OCI-LY1 (cell line): ENCODE measurements at regions not wholly inside any gene's neighbourhood (a gene's known extent, or its start where the extent isn't known, plus 50 kb on each side); places are given as distances from the start of the nearest gene placed in this dataset.
"Not testable (repeated sequence)": the region's sequence is repeated elsewhere in the genome, so short reads cannot be mapped to it uniquely, and the experiment has no call there.

Experiments
- H2AFZ ChIP-seq: fragments of 200-600 bp; sonication (generic), shearing (Covaris generic); 2 replicates; pipeline ENCODE4 v1.6.0; 2014; ENCODE audit warnings: antibody characterized with exemption, mild to moderate bottlenecking, low read length
- H3F3A ChIP-seq: fragments of 200-600 bp; sonication (generic), shearing (Covaris generic); 2 replicates; pipeline ENCODE4 v1.6.0; 2014; ENCODE audit warnings: mild to moderate bottlenecking, antibody characterized with exemption, low read length, moderate library complexity; ENCODE audit not compliant: insufficient read depth
- H3K27ac ChIP-seq: fragments of 200-600 bp; sonication (generic); 2 replicates; pipeline ENCODE4 v1.5.1; 2014; ENCODE audit warnings: low read length, mixed run types, mild to moderate bottlenecking, low read depth; ENCODE audit not compliant: poor library complexity, severe bottlenecking
- H3K27me3 ChIP-seq: fragments of 200-600 bp; sonication (generic); 2 replicates; pipeline ENCODE4 v1.6.0; 2014; ENCODE audit warnings: antibody characterized with exemption, mild to moderate bottlenecking, low read length, moderate library complexity; ENCODE audit not compliant: insufficient read depth
- H3K36me3 ChIP-seq: fragments of 200-600 bp; sonication (generic); 2 replicates; pipeline ENCODE4 v1.6.1; 2014; ENCODE audit warnings: mild to moderate bottlenecking, antibody characterized with exemption, low read length, moderate library complexity, mixed read lengths; ENCODE audit not compliant: insufficient read depth
- H3K4me1 ChIP-seq: fragments of 200-600 bp; sonication (generic); 2 replicates; pipeline ENCODE4 v1.5.1; 2014; ENCODE audit warnings: mild to moderate bottlenecking, low read length, moderate library complexity; ENCODE audit not compliant: insufficient read depth, severe bottlenecking
- H3K4me2 ChIP-seq: fragments of 200-600 bp; sonication (generic), shearing (Covaris generic); 2 replicates; pipeline ENCODE4 v1.6.1; 2014; ENCODE audit warnings: low read length
- H3K4me3 ChIP-seq: fragments of 200-600 bp; sonication (generic); 2 replicates; pipeline ENCODE4 v1.5.1; 2014; ENCODE audit warnings: low read length, low read depth, mild to moderate bottlenecking, mixed read lengths; ENCODE audit not compliant: poor library complexity, severe bottlenecking
- H3K79me2 ChIP-seq: fragments of 200-600 bp; shearing (Covaris generic); 2 replicates; pipeline ENCODE4 v1.6.1; 2016; ENCODE audit warnings: mixed run types, low read length, mixed read lengths; ENCODE audit not compliant: insufficient read depth
- H3K9ac ChIP-seq: fragments of 200-600 bp; sonication (generic), shearing (Covaris generic); 2 replicates; pipeline ENCODE4 v1.6.1; 2014; ENCODE audit warnings: mild to moderate bottlenecking, low read length, mixed read lengths
- H3K9me2 ChIP-seq: fragments of 200-600 bp; sonication (generic), shearing (Covaris generic); 2 replicates; pipeline ENCODE4 v1.6.1; 2014; ENCODE audit warnings: low read depth, mild to moderate bottlenecking, low read length, mixed read lengths
- H3K9me3 ChIP-seq: fragments of 200-600 bp; shearing (Covaris generic); 2 replicates; pipeline ENCODE4 v1.6.1; 2014; ENCODE audit warnings: low read length, mixed read lengths
- H4K20me1 ChIP-seq: fragments of 200-600 bp; sonication (generic), shearing (Covaris generic); 2 replicates; pipeline ENCODE4 v1.6.0; 2016; ENCODE audit warnings: mild to moderate bottlenecking, low read length; ENCODE audit not compliant: insufficient read depth
- EZH2 ChIP-seq: fragments of 200-600 bp; sonication (generic), shearing (Covaris generic); IDR thresholded peaks from 2 replicates; pipeline ENCODE4 v1.8.0; 2017; ENCODE audit warnings: borderline replicate concordance, mixed run types, mild to moderate bottlenecking, antibody characterized with exemption, low read length, moderate library complexity, mixed read lengths
- TF ChIP-seq, protein P1 (sequence below): fragments of 200-600 bp; sonication (generic), shearing (Covaris generic); IDR thresholded peaks from 2 replicates; pipeline ENCODE4 v1.5.1; 2017; ENCODE audit warnings: mild to moderate bottlenecking, antibody characterized with exemption, low read length, moderate library complexity, mixed read lengths

DNA sequence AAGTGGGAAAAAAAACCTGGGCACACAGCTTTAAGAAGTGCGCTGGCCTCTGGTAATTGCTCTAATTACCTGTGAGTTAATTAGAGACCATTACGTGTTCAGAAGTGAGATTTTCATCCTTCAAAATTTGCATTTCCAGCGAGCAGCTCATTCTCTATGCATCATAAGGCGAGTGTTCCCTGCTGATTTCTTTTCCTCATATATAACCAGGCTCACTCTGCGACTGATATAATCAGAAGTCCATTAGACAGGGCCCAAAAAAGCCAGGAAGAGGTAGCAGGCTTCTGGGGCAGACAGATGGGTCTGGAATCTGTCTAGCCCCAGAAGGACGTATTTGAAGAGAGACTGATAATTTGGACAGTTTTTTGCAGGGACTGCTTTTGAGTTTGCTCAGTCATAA, 158.7 kb downstream of the MTHFS start:
- no peak for TF ChIP-seq EZH2
- TF ChIP-seq, protein P1, sequence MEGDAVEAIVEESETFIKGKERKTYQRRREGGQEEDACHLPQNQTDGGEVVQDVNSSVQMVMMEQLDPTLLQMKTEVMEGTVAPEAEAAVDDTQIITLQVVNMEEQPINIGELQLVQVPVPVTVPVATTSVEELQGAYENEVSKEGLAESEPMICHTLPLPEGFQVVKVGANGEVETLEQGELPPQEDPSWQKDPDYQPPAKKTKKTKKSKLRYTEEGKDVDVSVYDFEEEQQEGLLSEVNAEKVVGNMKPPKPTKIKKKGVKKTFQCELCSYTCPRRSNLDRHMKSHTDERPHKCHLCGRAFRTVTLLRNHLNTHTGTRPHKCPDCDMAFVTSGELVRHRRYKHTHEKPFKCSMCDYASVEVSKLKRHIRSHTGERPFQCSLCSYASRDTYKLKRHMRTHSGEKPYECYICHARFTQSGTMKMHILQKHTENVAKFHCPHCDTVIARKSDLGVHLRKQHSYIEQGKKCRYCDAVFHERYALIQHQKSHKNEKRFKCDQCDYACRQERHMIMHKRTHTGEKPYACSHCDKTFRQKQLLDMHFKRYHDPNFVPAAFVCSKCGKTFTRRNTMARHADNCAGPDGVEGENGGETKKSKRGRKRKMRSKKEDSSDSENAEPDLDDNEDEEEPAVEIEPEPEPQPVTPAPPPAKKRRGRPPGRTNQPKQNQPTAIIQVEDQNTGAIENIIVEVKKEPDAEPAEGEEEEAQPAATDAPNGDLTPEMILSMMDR, result no peak
- no peaks in the 10 kb centered on the region for H3K79me2 ChIP-seq
- H2AFZ ChIP-seq, result no peak overlapping the region

DNA sequence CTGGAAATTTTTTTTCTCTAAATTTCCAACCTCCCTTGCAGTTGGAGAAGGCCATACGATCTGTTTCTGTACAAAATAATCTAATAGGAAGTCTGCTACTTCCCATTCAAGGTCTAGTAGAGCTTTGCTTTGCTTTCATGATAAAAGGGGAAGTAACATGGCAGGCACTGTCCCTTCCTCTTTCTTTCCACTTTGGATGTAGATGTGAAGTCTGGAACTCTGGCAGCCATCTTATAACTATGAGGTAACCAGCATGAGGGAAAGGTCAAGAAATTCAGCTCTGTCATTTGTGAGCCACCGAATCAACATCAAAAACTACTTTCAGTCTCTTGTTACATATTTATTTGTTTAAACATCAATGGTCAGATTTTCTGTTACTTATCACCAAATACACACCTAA, 156.3 kb downstream of the MTHFS start:
- Histone ChIP-seq H4K20me1 (no peaks in the 10 kb centered on the region), H3K4me3 (no peak overlapping the region), H3K36me3 (no peaks in the 10 kb centered on the region), H3K9ac (no peak overlapping the region), H3K4me1 (no peaks in the 10 kb centered on the region), H3K27ac (no peak overlapping the region), H2AFZ (no peak overlapping the region), H3K4me2 (no peak overlapping the region), H3K27me3 (peaks cover 4% of the 10 kb centered on the region; the same call in 1 of the 2 replicates), H3K9me2 (no peaks in the 10 kb centered on the region), H3K79me2 (no peaks in the 10 kb centered on the region), H3F3A (no peaks in the 10 kb centered on the region), H3K9me3 (no peaks in the 10 kb centered on the region)
- no peak for TF ChIP-seq EZH2
- TF ChIP-seq, protein P1, result no peak

More for the DNA sequence above, 158.7 kb downstream of the MTHFS start:
- Histone ChIP-seq H3K9ac (no peak overlapping the region), H4K20me1 (no peaks in the 10 kb centered on the region), H3K27me3 (peaks cover 4% of the 10 kb centered on the region; the same call in 1 of the 2 replicates), H3K4me3 (no peak overlapping the region), H3K4me2 (no peak overlapping the region), H3K27ac (no peak overlapping the region), H3K9me2 (no peaks in the 10 kb centered on the region), H3K36me3 (no peaks in the 10 kb centered on the region), H3F3A (no peaks in the 10 kb centered on the region), H3K9me3 (no peaks in the 10 kb centered on the region), H3K4me1 (no peaks in the 10 kb centered on the region)

DNA sequence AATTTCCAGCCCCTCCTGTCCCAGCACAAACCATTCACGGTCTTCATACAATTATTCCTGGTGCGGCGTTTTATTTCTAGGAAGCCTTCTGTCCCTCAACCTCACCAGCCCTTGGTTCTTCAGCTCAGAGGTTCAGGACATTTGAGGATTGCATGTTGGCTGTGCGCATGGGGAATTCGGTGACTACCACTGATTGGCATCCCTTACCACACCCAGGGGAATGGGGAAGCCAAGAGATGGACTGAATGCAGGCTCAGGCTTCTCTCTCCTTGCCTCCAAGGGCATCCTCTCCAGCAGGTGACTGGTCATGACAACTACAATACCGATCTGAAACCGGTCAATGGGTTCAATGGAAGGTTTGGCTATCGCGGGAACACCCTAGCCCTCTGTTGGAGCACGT, 153.8 kb downstream of the MTHFS start:
- Histone ChIP-seq H3K4me2 (no peak overlapping the region), H3K27ac (no peak overlapping the region), H3K4me1 (no peaks in the 10 kb centered on the region), H3K4me3 (no peak overlapping the region), H2AFZ (no peak overlapping the region), H3K9me2 (no peaks in the 10 kb centered on the region), H4K20me1 (no peaks in the 10 kb centered on the region), H3K27me3 (peaks cover 4% of the 10 kb centered on the region; the same call in 1 of the 2 replicates), H3K9ac (no peak overlapping the region), H3K36me3 (no peaks in the 10 kb centered on the region), H3K9me3 (no peaks in the 10 kb centered on the region), H3K79me2 (no peaks in the 10 kb centered on the region), H3F3A (no peaks in the 10 kb centered on the region)
- no peak for TF ChIP-seq EZH2
- TF ChIP-seq, protein P1, result no peak

DNA sequence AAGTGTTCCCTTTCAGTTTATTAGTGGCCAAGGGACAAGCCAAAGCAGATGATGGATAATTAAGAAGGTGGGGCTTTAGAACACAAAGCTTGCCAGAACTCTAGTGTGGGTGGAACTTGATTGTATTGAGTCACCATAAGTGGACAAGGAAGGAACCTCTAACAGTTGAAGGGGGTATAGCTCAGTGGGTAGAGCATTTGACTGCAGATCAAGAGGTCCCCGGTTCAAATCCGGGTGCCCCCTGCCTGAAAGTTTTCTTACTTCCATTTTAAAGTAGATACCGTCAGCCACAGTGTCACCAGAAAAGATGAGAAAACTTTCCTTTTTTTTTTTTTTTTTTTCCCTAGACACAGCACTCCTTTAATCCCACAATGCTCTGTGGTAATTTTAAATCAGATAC, 152.3 kb downstream of the MTHFS start:
- H3K79me2 ChIP-seq, H3K4me3 ChIP-seq, H2AFZ ChIP-seq: not testable (repeated sequence)

More for the DNA sequence above, 152.3 kb downstream of the MTHFS start:
- not testable (repeated sequence) for H3K27ac ChIP-seq, H3K9me2 ChIP-seq, H3K9ac ChIP-seq, H3K4me1 ChIP-seq, H3K4me2 ChIP-seq, H3K9me3 ChIP-seq, H3K27me3 ChIP-seq, H3F3A ChIP-seq, H3K36me3 ChIP-seq, H4K20me1 ChIP-seq
